ENCODE measurements at regions not wholly inside any gene's neighbourhood (a gene's known extent, or its start where the extent isn't known, plus 50 kb on each side); places are given as distances from the start of the nearest gene placed in this dataset.

DNA sequence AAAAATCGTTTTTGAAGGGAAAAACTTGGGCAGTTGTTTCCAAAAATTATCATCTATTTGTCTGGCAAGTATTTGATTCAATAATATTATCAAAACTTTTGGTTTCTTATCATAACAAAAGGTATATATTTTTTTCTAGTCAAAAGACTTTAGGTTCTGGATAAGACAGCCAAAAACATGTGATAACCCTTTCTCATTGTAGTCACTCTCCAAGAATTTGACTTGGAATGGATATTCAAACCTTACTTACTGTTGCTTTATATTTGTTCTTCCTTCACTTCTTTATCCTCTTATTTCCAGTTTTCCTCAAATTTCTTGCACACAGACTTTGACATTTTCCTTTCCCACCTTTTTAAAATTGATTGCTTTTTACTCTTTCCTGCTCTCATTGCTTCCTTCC is 140.9 kb upstream of the FAM3C start:
- TF ChIP-seq CTCF (IDR thresholded peaks at IDR 0.05), result no peak
- TF ChIP-seq POLR2A (IDR thresholded peaks at IDR 0.05; ENCODE audit: low read depth), result no peak
- TF ChIP-seq EP300 (IDR thresholded peaks at IDR 0.05), result no peak

Measured in esophagus muscularis mucosa (tissue), 4 donors.